K562 (cell line): ENCODE measurements at regions not wholly inside any gene's neighbourhood (a gene's known extent, or its start where the extent isn't known, plus 50 kb on each side); places are given as distances from the start of the nearest gene placed in this dataset.

Experiments
- ATAC-seq: fragments of 200-7000 bp; cut with Tn5 transposase; 3 replicates; pipeline ENCODE4 v1.9.1; 2020; ENCODE audit warnings: moderate library complexity
- BruUV-seq: library from RNA; stranded (reverse); fragments of 400-500 nt; replicated peaks from 2 replicates; lab custom pipeline; 2021; lab: Mats Ljungman, UMichigan
- CTCF ChIA-PET: fragments of 300-600 bp; formaldehyde crosslinking; extraction: SDS; loops from one replicate; lab custom pipeline; 2021; ENCODE audit warnings: low intra/inter-chr PET ratio; lab: Yijun Ruan, JAX
- POLR2A ChIA-PET: fragments of 300-600, 350-650 bp; sonication (Branson Sonifier 250); formaldehyde crosslinking; extraction: SDS; loops from one replicate; lab custom pipeline; 2021; ENCODE audit warnings: antibody characterized with exemption, inconsistent platforms; lab: Yijun Ruan, JAX
- DNase-seq, 4 experiments: peaks; one replicate each; pipeline versions ENCODE4 v3.0.0 to v3.0.0-alpha.2; 2011 to 2018; ENCODE audit warnings: low spot score in 3 of 4, mixed read lengths in 3 of 4; ENCODE audit errors: extremely low read depth in 1 of 4
- FAIRE-seq: peaks from 2 replicates; lab custom pipeline; 2011; peaks lifted over from hg19 to GRCh38; lab: Jason Lieb, UNC
- H2AFZ ChIP-seq: 2 replicates; pipeline ENCODE4 v1.6.0; 2011; ENCODE audit warnings: low read depth, low read length, control low read depth, inconsistent platforms
- H3K27ac ChIP-seq: fragments of 200-600 bp; 3 replicates; pipeline ENCODE4 v1.8.0; 2011; ENCODE audit warnings: low read depth, mild to moderate bottlenecking, control low read depth, inconsistent platforms, low read length, moderate library complexity, mixed read lengths; ENCODE audit errors: extremely low read depth
- H3K27me3 ChIP-seq, 2 experiments: fragments of 300-600 bp in 1 of 2; 2 replicates in 1 of 2; 3 replicates in 1 of 2; pipeline versions ENCODE4 v1.6.0 to v1.8.0; 2011; ENCODE audit warnings: inconsistent platforms in 2 of 2, low read length in 2 of 2, mild to moderate bottlenecking in 1 of 2, mixed read lengths in 1 of 2, moderate library complexity in 1 of 2; ENCODE audit not compliant: control insufficient read depth in 2 of 2, insufficient read depth in 2 of 2
- H3K36me3 ChIP-seq: fragments of 300-600 bp; 3 replicates; pipeline ENCODE4 v1.8.0; 2011; ENCODE audit warnings: mild to moderate bottlenecking, low read length, inconsistent platforms; ENCODE audit not compliant: control insufficient read depth, insufficient read depth
- H3K4me1 ChIP-seq, 2 experiments: fragments of 200-600 bp in 1 of 2; replicated peaks in 1 of 2; 2 replicates in 1 of 2; 3 replicates in 1 of 2; pipeline versions ENCODE4 v1.5.1 to v1.8.0; 2011; ENCODE audit warnings: inconsistent platforms in 2 of 2, low read length in 2 of 2, mild to moderate bottlenecking in 1 of 2, mixed read lengths in 1 of 2, moderate library complexity in 1 of 2; ENCODE audit not compliant: control insufficient read depth in 2 of 2, insufficient read depth in 2 of 2
- H3K4me2 ChIP-seq: 2 replicates; pipeline ENCODE4 v1.6.1; 2011; ENCODE audit warnings: low read length, control low read depth, inconsistent platforms, mixed read lengths; ENCODE audit not compliant: insufficient read depth
- H3K4me3 ChIP-seq: fragments of 200-600 bp; sonication (generic), shearing (Covaris generic); 2 replicates; pipeline ENCODE4 v1.5.1; 2016; ENCODE audit warnings: control low read depth, inconsistent platforms
- H3K79me2 ChIP-seq: fragments of 200-600 bp; 3 replicates; pipeline ENCODE4 v1.8.0; 2011; ENCODE audit warnings: low read length, inconsistent platforms; ENCODE audit not compliant: control insufficient read depth, insufficient read depth
- H3K9ac ChIP-seq, 2 experiments: 2 replicates each; pipeline versions ENCODE4 v1.6.0 to v1.6.1; 2011; ENCODE audit warnings: low read depth in 2 of 2, low read length in 2 of 2, control low read depth in 1 of 2, inconsistent platforms in 1 of 2, mild to moderate bottlenecking in 1 of 2, mixed read lengths in 1 of 2; ENCODE audit not compliant: insufficient read depth in 1 of 2
- H3K9me1 ChIP-seq: one replicate; pipeline ENCODE4 v1.6.0; 2011; ENCODE audit warnings: inconsistent platforms, mild to moderate bottlenecking, low read length, moderate library complexity; ENCODE audit not compliant: control insufficient read depth, insufficient read depth
- H3K9me3 ChIP-seq: replicated peaks from 2 replicates; pipeline ENCODE4 v1.5.1; 2011; ENCODE audit warnings: low read depth, low read length, inconsistent platforms; ENCODE audit not compliant: control insufficient read depth, insufficient read depth
- H4K20me1 ChIP-seq: replicated peaks from 2 replicates; pipeline ENCODE4 v1.6.1; 2011; ENCODE audit warnings: low read length, inconsistent platforms, mixed read lengths; ENCODE audit not compliant: control insufficient read depth, insufficient read depth
- PBX2 ChIP-seq, 2 experiments: IDR thresholded peaks in 1 of 2; conservative IDR thresholded peaks in 1 of 2; 2 replicates each; pipeline ENCODE4 v1.6.1; 2016; ENCODE audit warnings: low read depth in 2 of 2, mild to moderate bottlenecking in 1 of 2, missing compliant biosample characterization in 1 of 2, missing genetic modification characterization in 1 of 2, moderate library complexity in 1 of 2
- RFX7 ChIP-seq: fragments of 250-450 bp; sonication (Bioruptor Pico); IDR thresholded peaks from 2 replicates; pipeline ENCODE4 v1.5.1; 2021; ENCODE audit warnings: mild to moderate bottlenecking
- RNF219 ChIP-seq: fragments of 250-450 bp; sonication (Bioruptor Pico); IDR thresholded peaks from 2 replicates; pipeline ENCODE4 v1.5.0; 2022; ENCODE audit warnings: mild to moderate bottlenecking
- SPI1 ChIP-seq: IDR thresholded peaks from 2 replicates; pipeline ENCODE4 v1.6.1; 2011; ENCODE audit warnings: low read depth, low read length, control low read depth, borderline replicate concordance
- TEAD1 ChIP-seq, 2 experiments: fragments of 450-650 bp in 1 of 2; sonication (generic) in 1 of 2; formaldehyde crosslinking; IDR thresholded peaks; 2 replicates each; pipeline versions ENCODE4 v1.4.0 to v1.8.0; 2020 to 2022; ENCODE audit warnings: mild to moderate bottlenecking in 2 of 2, missing genetic modification reagents in 1 of 2
- ZNF707 ChIP-seq: fragments of 250-450 bp; sonication (Bioruptor Pico); conservative IDR thresholded peaks from 2 replicates; pipeline ENCODE4 v1.8.0; 2022; ENCODE audit warnings: inconsistent platforms, mild to moderate bottlenecking, moderate library complexity
- ZNF77 ChIP-seq: fragments of 250-450 bp; sonication (Bioruptor Pico); IDR thresholded peaks from 2 replicates; pipeline ENCODE4 v1.5.0; 2020
- ZNF785 ChIP-seq: fragments of 250-450 bp; sonication (Bioruptor Pico); IDR thresholded peaks from 2 replicates; pipeline ENCODE4 v1.4.0; 2020; ENCODE audit warnings: mild to moderate bottlenecking
- WGBS: fragments of 100-300 bp; shearing (Covaris generic); methylation state at CpG from one replicate; pipeline ENCODE4 v1.1.6; 2016; ENCODE audit warnings: low coverage, mixed read lengths; ENCODE audit not compliant: insufficient coverage; ENCODE audit errors: missing lambda C conversion rate; 5-methylcytosine and 5-hydroxymethylcytosine counted together
- in situ Hi-C: fragments of 300-500 bp; cut with MboI; formaldehyde crosslinking; loops from 4 replicates; pipeline ENCODE4 v1.15.0; 2018; ENCODE audit warnings: inconsistent platforms, mixed read lengths
- intact Hi-C: fragments of 100-400 bp; cut with micrococcal nuclease; formaldehyde crosslinking; loops from 2 replicates; pipeline ENCODE4 v1.14.2; 2022
- TF ChIP-seq, protein P1 (sequence below), 3 experiments: fragments of 200-800 bp in 1 of 3; fragments of 250-450 bp in 1 of 3; fragments of 450-650 bp in 1 of 3; sonication (Bioruptor Pico) in 1 of 3; sonication (Bioruptor generic) in 1 of 3; formaldehyde crosslinking in 1 of 3; IDR thresholded peaks; 2 replicates each; pipeline versions ENCODE4 v1.6.1 to v1.8.0; 2016 to 2022; ENCODE audit warnings: mild to moderate bottlenecking in 2 of 3, missing genetic modification characterization in 2 of 3, missing compliant biosample characterization in 1 of 3, moderate library complexity in 1 of 3

- no peak for TF ChIP-seq ZNF707 (CRISPR knock-in tag)
- no peak for TF ChIP-seq ZNF77 (CRISPR knock-in tag)
These were observed 83.9 kb downstream of the ADAMTS1 start (continued) for GRCh38 chr21:26761174-26761915.

DNA sequence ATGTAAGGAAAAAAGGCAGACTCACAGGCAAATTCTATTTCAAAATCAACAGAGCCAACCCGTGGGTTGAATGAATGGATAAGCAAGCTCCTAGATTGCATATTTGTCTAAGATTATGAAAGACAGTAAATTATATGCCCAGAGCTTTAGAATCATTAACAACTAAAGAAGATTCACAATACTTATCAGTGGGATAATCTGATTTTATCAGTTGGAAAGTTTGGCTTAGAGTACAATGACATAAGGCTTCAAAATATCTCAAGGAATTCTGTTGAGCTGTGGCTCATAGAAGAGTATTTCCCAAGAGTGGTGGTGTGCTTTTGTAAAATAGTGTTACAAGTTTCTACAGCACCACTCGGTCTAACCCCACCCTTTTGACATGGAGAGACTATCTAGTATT is 85.5 kb downstream of the ADAMTS1 start:
- intact Hi-C loops (no loop called here), in situ Hi-C loops (no loop called here)
- Histone ChIP-seq H3K27me3 (no peaks in the 10 kb centered on the region), H3K4me3 (no peak overlapping the region), H2AFZ (no peak overlapping the region), H3K9ac (no peak overlapping the region), H3K27ac (no peak overlapping the region), H3K9me3 (no peaks in the 10 kb centered on the region; the same call in 1 of the 2 replicates), H3K4me1 (no peaks in the 10 kb centered on the region), H4K20me1 (no peaks in the 10 kb centered on the region), H3K79me2 (no peaks in the 10 kb centered on the region), H3K9me1 (no peaks in the 10 kb centered on the region), H3K36me3 (no peaks in the 10 kb centered on the region), H3K4me2 (no peak overlapping the region)
- POLR2A ChIA-PET = no interaction called here
- CTCF ChIA-PET = no interaction called here
- ATAC-seq = no peak
- TF ChIP-seq, protein P1, sequence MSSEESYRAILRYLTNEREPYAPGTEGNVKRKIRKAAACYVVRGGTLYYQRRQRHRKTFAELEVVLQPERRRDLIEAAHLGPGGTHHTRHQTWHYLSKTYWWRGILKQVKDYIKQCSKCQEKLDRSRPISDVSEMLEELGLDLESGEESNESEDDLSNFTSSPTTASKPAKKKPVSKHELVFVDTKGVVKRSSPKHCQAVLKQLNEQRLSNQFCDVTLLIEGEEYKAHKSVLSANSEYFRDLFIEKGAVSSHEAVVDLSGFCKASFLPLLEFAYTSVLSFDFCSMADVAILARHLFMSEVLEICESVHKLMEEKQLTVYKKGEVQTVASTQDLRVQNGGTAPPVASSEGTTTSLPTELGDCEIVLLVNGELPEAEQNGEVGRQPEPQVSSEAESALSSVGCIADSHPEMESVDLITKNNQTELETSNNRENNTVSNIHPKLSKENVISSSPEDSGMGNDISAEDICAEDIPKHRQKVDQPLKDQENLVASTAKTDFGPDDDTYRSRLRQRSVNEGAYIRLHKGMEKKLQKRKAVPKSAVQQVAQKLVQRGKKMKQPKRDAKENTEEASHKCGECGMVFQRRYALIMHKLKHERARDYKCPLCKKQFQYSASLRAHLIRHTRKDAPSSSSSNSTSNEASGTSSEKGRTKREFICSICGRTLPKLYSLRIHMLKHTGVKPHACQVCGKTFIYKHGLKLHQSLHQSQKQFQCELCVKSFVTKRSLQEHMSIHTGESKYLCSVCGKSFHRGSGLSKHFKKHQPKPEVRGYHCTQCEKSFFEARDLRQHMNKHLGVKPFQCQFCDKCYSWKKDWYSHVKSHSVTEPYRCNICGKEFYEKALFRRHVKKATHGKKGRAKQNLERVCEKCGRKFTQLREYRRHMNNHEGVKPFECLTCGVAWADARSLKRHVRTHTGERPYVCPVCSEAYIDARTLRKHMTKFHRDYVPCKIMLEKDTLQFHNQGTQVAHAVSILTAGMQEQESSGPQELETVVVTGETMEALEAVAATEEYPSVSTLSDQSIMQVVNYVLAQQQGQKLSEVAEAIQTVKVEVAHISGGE (CRISPR knock-in tag; IDR thresholded peaks at IDR 0.05) = no peak
- TF ChIP-seq ZNF785 (no peak), TEAD1 (CRISPR knock-in tag; IDR thresholded peaks at IDR 0.05) (no peak), SPI1 (no peak), PBX2 (CRISPR knock-in tag; IDR thresholded peaks at IDR 0.05; ENCODE audit: low read depth) (no peak), PBX2 (tag; conservative IDR thresholded peaks at IDR 0.05; ENCODE audit: low read depth) (no peak), RFX7 (CRISPR knock-in tag) (no peak), RNF219 (CRISPR knock-in tag) (no peak)
- no peak for DNase-seq
- 2% methylated on average over 2 of the region's 2 CpGs for WGBS
- BruUV-seq = no TSS peak
- no peak for FAIRE-seq
